ENCODE measurements at regions not wholly inside any gene's neighbourhood (a gene's known extent, or its start where the extent isn't known, plus 50 kb on each side); places are given as distances from the start of the nearest gene placed in this dataset.

DNA sequence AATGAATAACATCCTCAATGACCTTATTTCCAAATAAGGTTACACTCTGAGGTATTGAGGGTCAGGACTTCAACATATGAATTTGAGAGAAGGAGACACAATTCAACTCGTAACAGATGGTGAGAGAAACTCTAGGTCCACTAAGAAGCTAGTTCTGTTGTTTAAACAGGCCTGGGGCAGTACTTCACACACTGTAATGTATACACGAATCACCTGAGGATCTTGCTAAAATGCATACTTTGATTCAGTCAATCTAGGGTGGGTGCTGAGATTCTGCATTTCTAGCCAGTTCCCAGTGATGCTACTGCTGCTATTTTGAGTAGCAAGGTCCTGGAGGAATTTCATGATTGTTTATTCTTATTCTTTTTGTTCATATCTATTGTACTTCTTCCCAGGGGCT lies 186.8 kb downstream of the SATB1 start:
- Histone ChIP-seq H3K4me3 (ENCODE audit: low read depth in 1 of 2, low read length in 2 of 2) (no peak overlapping the region), H3K4me1 (ENCODE audit: control insufficient read depth in 1 of 2, insufficient read depth in 2 of 2, low read length in 2 of 2) (no peaks in the 10 kb centered on the region), H3K27ac (ENCODE audit: low read depth, low read length) (no peak overlapping the region), H3K9ac (ENCODE audit: low read depth in 1 of 2, low read length in 2 of 2) (no peak overlapping the region), H3K36me3 (ENCODE audit: control insufficient read depth in 1 of 2, insufficient read depth in 2 of 2, low read length in 2 of 2) (no peaks in the 10 kb centered on the region), H3K27me3 (ENCODE audit: control insufficient read depth in 1 of 2, insufficient read depth in 2 of 2, low read length in 2 of 2) (no peaks in the 10 kb centered on the region), H3K9me3 (ENCODE audit: control insufficient read depth in 1 of 2, low read length in 2 of 2) (no peaks in the 10 kb centered on the region)

DNA sequence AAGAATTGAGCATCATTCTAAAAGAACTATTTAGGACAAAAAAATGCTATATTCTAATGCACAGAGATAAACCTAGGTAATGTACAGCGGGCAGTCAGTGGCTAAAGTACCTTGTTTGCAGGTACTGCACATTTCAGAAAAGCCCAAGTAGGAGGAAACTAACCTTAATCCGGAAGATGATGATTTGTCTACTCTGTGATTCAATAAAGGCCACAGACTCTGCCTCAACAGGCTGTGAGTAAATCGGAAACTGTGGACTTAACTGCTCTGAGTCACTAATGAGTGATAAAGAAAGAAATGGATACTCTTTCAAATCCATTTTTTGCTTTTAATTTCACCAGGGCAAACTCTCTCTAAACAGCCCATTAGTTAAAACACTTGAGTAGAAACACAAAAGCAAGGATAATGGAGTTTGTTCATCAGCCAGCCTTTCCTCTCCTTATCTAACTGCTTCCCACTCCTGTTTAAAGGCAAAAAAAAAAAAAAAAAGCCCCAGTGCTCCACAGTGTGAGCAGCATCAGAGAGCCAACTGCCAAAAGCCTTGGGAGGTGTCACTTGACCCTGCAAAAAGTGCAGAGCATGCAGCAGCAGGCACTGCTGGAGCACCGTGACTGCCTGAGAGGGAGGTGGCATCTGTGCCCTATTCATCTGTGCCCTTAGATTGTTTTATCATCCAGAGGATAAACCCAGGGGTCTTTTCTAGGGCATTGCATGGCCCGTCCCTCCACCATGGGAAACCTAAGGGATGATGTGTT lies 187.7 kb downstream of the SATB1 start:
- no peaks in the 10 kb centered on the region for H3K27me3 ChIP-seq (ENCODE audit: control insufficient read depth in 1 of 2, insufficient read depth in 2 of 2, low read length in 2 of 2)
- no peak overlapping the region for H3K9ac ChIP-seq (ENCODE audit: low read depth in 1 of 2, low read length in 2 of 2)
- H3K9me3 ChIP-seq (ENCODE audit: control insufficient read depth in 1 of 2, low read length in 2 of 2): no peaks in the 10 kb centered on the region
- H3K4me3 ChIP-seq (ENCODE audit: low read depth in 1 of 2, low read length in 2 of 2): no peak overlapping the region
- no peaks in the 10 kb centered on the region for H3K4me1 ChIP-seq (ENCODE audit: control insufficient read depth in 1 of 2, insufficient read depth in 2 of 2, low read length in 2 of 2)
- H3K36me3 ChIP-seq (ENCODE audit: control insufficient read depth in 1 of 2, insufficient read depth in 2 of 2, low read length in 2 of 2): no peaks in the 10 kb centered on the region
- no peak overlapping the region for H3K27ac ChIP-seq (ENCODE audit: low read depth, low read length)

DNA sequence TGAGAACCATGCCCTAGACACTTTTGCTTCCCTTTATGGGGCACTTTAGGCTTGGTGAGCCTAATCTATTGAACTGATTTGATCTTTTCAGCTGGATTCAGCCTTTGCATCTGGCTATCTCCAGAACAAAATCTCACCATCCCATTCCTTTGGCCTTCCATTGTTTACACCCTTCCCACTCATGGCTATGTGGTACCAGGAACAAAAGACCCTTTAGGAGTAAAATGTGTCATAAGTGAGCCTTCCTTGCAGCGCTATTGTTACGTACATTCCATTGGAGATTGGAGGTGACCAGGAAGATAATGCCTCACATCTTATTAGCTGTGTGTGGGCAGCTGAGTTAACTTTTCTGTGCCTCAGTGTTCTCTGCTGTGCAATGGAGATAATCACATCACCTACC lies 188.4 kb downstream of the SATB1 start:
- Histone ChIP-seq H3K27me3 (ENCODE audit: control insufficient read depth in 1 of 2, insufficient read depth in 2 of 2, low read length in 2 of 2) (no peaks in the 10 kb centered on the region), H3K27ac (ENCODE audit: low read depth, low read length) (no peak overlapping the region), H3K9ac (ENCODE audit: low read depth in 1 of 2, low read length in 2 of 2) (no peak overlapping the region), H3K4me1 (ENCODE audit: control insufficient read depth in 1 of 2, insufficient read depth in 2 of 2, low read length in 2 of 2) (no peaks in the 10 kb centered on the region), H3K36me3 (ENCODE audit: control insufficient read depth in 1 of 2, insufficient read depth in 2 of 2, low read length in 2 of 2) (no peaks in the 10 kb centered on the region), H3K4me3 (ENCODE audit: low read depth in 1 of 2, low read length in 2 of 2) (no peak overlapping the region), H3K9me3 (ENCODE audit: control insufficient read depth in 1 of 2, low read length in 2 of 2) (no peaks in the 10 kb centered on the region)

DNA sequence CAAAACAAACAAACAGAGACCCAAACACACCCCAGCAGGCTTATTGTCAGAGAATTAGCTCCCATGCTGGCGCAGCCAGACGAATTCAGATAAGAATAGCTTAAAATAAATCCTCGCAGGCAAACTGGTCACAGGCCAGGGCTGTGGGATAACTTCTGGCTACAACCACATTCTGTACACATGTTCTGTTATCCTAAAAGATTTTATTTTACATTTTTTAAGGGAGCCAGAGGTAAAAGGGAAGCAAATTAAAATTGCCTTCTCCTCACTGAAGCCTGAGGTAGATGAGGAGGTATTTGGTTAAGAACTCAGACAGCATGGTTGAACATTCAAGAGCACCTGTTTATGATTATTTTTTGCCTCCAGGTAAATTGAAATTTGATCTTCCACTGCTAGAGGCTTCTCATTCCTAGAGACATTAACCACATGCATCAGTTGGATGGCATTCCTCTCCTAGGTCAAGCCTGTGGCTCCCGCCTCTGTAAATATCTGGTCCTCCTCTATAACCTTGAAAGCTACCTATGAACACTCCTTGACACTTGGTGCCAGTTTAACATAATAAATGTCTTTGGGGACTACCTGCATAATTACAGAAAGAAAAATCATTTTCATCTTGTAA lies 190.3 kb downstream of the SATB1 start:
- Histone ChIP-seq H3K9me3 (ENCODE audit: control insufficient read depth in 1 of 2, low read length in 2 of 2) (no peaks in the 10 kb centered on the region), H3K4me1 (ENCODE audit: control insufficient read depth in 1 of 2, insufficient read depth in 2 of 2, low read length in 2 of 2) (no peaks in the 10 kb centered on the region), H3K36me3 (ENCODE audit: control insufficient read depth in 1 of 2, insufficient read depth in 2 of 2, low read length in 2 of 2) (no peaks in the 10 kb centered on the region), H3K9ac (ENCODE audit: low read depth in 1 of 2, low read length in 2 of 2) (no peak overlapping the region), H3K4me3 (ENCODE audit: low read depth in 1 of 2, low read length in 2 of 2) (no peak overlapping the region), H3K27ac (ENCODE audit: low read depth, low read length) (no peak overlapping the region), H3K27me3 (ENCODE audit: control insufficient read depth in 1 of 2, insufficient read depth in 2 of 2, low read length in 2 of 2) (no peaks in the 10 kb centered on the region)

DNA sequence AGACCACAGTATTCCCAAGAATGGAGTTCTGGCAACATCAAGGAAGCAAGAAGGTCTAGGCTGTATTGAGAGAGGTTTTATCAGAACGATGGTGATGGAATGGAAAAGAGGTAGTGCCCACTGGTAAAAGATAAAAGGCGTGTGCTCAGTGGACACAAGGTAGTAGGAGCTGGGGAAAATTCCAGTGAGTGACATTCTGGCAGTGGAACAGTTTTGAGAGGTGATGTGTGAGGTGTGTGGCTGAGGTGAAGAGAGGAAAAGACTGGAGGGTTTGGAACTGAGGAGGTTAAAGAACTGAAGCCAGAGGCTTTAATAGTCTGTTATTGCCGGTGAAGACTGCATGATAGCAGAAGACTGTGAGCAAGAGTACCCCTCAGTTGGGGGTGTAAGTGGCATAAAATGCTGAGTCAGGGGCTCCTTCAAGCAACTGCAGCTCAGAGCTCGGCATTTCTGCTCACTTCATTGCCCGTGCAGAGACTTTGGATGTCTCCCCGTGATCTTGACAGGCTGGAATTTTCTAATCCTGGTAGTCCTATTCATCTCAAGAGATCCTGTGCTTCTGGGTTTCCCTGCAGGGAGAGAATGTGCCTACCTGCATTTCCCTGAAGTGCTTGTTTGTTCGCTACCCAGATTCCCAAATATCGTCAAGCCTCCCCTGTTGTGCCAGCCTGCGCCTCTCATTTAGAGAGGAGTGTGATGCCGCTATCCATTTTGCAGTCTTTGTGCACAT lies 191.0 kb downstream of the SATB1 start:
- Histone ChIP-seq H3K4me1 (ENCODE audit: control insufficient read depth in 1 of 2, insufficient read depth in 2 of 2, low read length in 2 of 2) (no peaks in the 10 kb centered on the region), H3K27me3 (ENCODE audit: control insufficient read depth in 1 of 2, insufficient read depth in 2 of 2, low read length in 2 of 2) (no peaks in the 10 kb centered on the region), H3K4me3 (ENCODE audit: low read depth in 1 of 2, low read length in 2 of 2) (no peak overlapping the region), H3K9me3 (ENCODE audit: control insufficient read depth in 1 of 2, low read length in 2 of 2) (no peaks in the 10 kb centered on the region), H3K9ac (ENCODE audit: low read depth in 1 of 2, low read length in 2 of 2) (no peak overlapping the region), H3K36me3 (ENCODE audit: control insufficient read depth in 1 of 2, insufficient read depth in 2 of 2, low read length in 2 of 2) (no peaks in the 10 kb centered on the region), H3K27ac (ENCODE audit: low read depth, low read length) (no peak overlapping the region)

DNA sequence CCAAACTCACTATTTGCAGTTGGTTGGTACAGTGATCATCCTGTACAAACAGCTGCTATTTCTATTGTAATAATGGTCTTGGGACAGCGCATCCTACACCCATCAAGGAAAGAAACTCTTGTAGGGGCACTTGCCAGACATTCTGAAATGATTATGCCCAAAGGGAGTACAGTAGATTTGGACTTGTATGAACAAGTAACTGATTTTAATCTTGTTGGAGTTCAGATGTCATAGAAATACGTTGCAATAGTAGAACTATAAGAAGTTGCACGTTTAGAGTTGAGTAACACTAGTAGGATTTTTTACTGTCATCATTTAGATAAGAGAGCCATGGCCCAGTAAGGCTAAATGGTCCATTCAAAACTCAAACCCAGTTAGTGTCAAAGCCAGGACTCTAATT lies 192.8 kb downstream of the SATB1 start:
- no peaks in the 10 kb centered on the region for H3K4me1 ChIP-seq (ENCODE audit: control insufficient read depth in 1 of 2, insufficient read depth in 2 of 2, low read length in 2 of 2)
- no peaks in the 10 kb centered on the region for H3K27me3 ChIP-seq (ENCODE audit: control insufficient read depth in 1 of 2, insufficient read depth in 2 of 2, low read length in 2 of 2)
- H3K4me3 ChIP-seq (ENCODE audit: low read depth in 1 of 2, low read length in 2 of 2): no peak overlapping the region
- no peaks in the 10 kb centered on the region for H3K9me3 ChIP-seq (ENCODE audit: control insufficient read depth in 1 of 2, low read length in 2 of 2)
- no peak overlapping the region for H3K9ac ChIP-seq (ENCODE audit: low read depth in 1 of 2, low read length in 2 of 2)
- H3K36me3 ChIP-seq (ENCODE audit: control insufficient read depth in 1 of 2, insufficient read depth in 2 of 2, low read length in 2 of 2): no peaks in the 10 kb centered on the region
- no peak overlapping the region for H3K27ac ChIP-seq (ENCODE audit: low read depth, low read length)

DNA sequence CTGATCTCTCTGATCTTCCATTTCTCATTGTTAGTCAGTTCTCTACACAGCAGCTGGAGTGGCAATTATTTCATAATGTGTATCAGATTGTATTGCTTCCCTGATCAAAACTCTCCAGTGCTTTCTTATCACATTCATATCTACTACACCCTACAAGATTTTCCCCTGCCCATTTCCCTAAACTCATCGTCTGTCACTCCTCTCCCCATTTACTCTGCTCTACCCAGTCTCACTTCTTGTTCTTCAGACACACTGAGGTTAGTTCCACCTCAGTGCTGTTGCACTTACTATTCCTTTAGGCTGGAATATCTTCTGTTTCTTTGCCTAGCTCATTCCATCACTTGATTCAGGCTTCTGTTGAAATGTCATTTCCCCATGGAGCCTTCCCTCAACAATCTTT lies 197.1 kb downstream of the SATB1 start:
- Histone ChIP-seq H3K27ac (ENCODE audit: low read depth, low read length) (no peak overlapping the region), H3K9ac (ENCODE audit: low read depth in 1 of 2, low read length in 2 of 2) (no peak overlapping the region), H3K4me3 (ENCODE audit: low read depth in 1 of 2, low read length in 2 of 2) (no peak overlapping the region), H3K4me1 (ENCODE audit: control insufficient read depth in 1 of 2, insufficient read depth in 2 of 2, low read length in 2 of 2) (no peaks in the 10 kb centered on the region), H3K27me3 (ENCODE audit: control insufficient read depth in 1 of 2, insufficient read depth in 2 of 2, low read length in 2 of 2) (no peaks in the 10 kb centered on the region), H3K36me3 (ENCODE audit: control insufficient read depth in 1 of 2, insufficient read depth in 2 of 2, low read length in 2 of 2) (no peaks in the 10 kb centered on the region), H3K9me3 (ENCODE audit: control insufficient read depth in 1 of 2, low read length in 2 of 2) (no peaks in the 10 kb centered on the region)

DNA sequence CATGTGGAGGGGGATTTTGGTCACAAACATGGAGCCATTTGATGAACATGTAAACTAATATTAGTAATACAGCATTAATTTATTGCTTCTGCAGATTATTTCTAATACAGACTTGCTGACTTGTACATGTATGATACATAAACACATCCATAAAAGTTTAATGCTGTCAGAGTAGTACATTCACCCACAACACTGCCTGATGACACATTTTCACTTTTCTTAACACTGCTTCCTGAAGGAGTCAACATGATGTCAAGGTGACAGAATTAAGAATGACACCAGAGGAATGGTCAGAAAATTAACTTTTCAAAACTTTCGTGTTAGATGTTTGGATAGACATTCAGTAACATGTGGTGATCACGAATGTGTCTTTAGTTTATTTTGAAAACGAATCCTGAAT lies 199.4 kb downstream of the SATB1 start:
- Histone ChIP-seq H3K9me3 (ENCODE audit: control insufficient read depth in 1 of 2, low read length in 2 of 2) (no peaks in the 10 kb centered on the region), H3K4me3 (ENCODE audit: low read depth in 1 of 2, low read length in 2 of 2) (no peak overlapping the region), H3K4me1 (ENCODE audit: control insufficient read depth in 1 of 2, insufficient read depth in 2 of 2, low read length in 2 of 2) (no peaks in the 10 kb centered on the region), H3K27me3 (ENCODE audit: control insufficient read depth in 1 of 2, insufficient read depth in 2 of 2, low read length in 2 of 2) (no peaks in the 10 kb centered on the region), H3K9ac (ENCODE audit: low read depth in 1 of 2, low read length in 2 of 2) (no peak overlapping the region), H3K36me3 (ENCODE audit: control insufficient read depth in 1 of 2, insufficient read depth in 2 of 2, low read length in 2 of 2) (no peaks in the 10 kb centered on the region), H3K27ac (ENCODE audit: low read depth, low read length) (no peak overlapping the region)

DNA sequence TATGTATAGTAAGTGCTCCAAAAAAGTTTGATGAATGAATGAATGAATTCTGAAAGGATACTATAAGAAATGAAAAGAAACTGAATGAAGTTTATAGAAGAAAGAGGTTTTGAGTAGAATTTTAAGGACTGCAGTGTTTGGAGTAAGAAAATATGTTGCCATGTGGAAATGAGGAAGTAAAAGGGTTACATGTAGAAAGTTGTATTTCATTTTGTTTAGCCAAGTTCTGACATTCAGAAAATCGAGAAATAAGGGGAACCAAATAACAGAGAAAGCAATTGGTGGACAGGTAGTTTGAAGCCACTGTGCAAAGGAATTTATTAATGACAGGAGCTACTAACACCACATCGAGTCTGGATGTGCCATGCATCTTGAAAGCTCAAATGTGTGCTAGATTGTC lies 200.7 kb downstream of the SATB1 start:
- H3K4me3 ChIP-seq (ENCODE audit: low read depth in 1 of 2, low read length in 2 of 2): no peak overlapping the region
- no peak overlapping the region for H3K27ac ChIP-seq (ENCODE audit: low read depth, low read length)
- no peak overlapping the region for H3K9ac ChIP-seq (ENCODE audit: low read depth in 1 of 2, low read length in 2 of 2)
- H3K9me3 ChIP-seq (ENCODE audit: control insufficient read depth in 1 of 2, low read length in 2 of 2): no peaks in the 10 kb centered on the region
- no peaks in the 10 kb centered on the region for H3K4me1 ChIP-seq (ENCODE audit: control insufficient read depth in 1 of 2, insufficient read depth in 2 of 2, low read length in 2 of 2)
- no peaks in the 10 kb centered on the region for H3K36me3 ChIP-seq (ENCODE audit: control insufficient read depth in 1 of 2, insufficient read depth in 2 of 2, low read length in 2 of 2)
- no peaks in the 10 kb centered on the region for H3K27me3 ChIP-seq (ENCODE audit: control insufficient read depth in 1 of 2, insufficient read depth in 2 of 2, low read length in 2 of 2)

DNA sequence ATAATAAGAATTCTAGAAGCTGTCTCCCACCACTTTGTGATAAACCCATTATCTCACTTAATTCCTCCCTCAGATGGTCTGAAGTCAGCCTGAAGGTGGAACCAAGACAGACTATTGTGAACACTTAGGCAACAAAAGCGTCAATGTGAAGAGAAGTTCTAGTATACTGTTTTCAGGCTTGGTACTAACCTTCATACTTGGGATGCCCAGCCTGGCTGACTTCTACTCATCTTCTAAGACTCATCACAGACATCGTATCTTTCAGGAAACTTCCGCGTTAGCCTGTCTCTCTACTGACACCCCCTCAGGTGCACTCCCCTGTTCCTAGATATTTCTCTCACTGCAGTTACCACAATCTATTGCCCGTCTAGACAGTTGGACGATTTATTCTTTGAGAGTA lies 201.2 kb downstream of the SATB1 start:
- H3K4me1 ChIP-seq (ENCODE audit: control insufficient read depth in 1 of 2, insufficient read depth in 2 of 2, low read length in 2 of 2): no peaks in the 10 kb centered on the region
- no peaks in the 10 kb centered on the region for H3K36me3 ChIP-seq (ENCODE audit: control insufficient read depth in 1 of 2, insufficient read depth in 2 of 2, low read length in 2 of 2)
- no peak overlapping the region for H3K4me3 ChIP-seq (ENCODE audit: low read depth in 1 of 2, low read length in 2 of 2)
- no peaks in the 10 kb centered on the region for H3K9me3 ChIP-seq (ENCODE audit: control insufficient read depth in 1 of 2, low read length in 2 of 2)
- H3K27me3 ChIP-seq (ENCODE audit: control insufficient read depth in 1 of 2, insufficient read depth in 2 of 2, low read length in 2 of 2): no peaks in the 10 kb centered on the region
- no peak overlapping the region for H3K27ac ChIP-seq (ENCODE audit: low read depth, low read length)
- H3K9ac ChIP-seq (ENCODE audit: low read depth in 1 of 2, low read length in 2 of 2): no peak overlapping the region
